GM23248 (cell line): ENCODE measurements at regions not wholly inside any gene's neighbourhood (a gene's known extent, or its start where the extent isn't known, plus 50 kb on each side); places are given as distances from the start of the nearest gene placed in this dataset.

Experiments
- DNase-seq: peaks from one replicate; pipeline ENCODE4 v3.0.0-alpha.2; 2015
- H2AFZ ChIP-seq: fragments of 200-600 bp; sonication (generic); 2 replicates; pipeline ENCODE4 v1.6.1; 2016; ENCODE audit warnings: antibody characterized with exemption
- H3F3A ChIP-seq: fragments of 200-600 bp; sonication (generic); 2 replicates; pipeline ENCODE4 v1.6.1; 2016; ENCODE audit warnings: mild to moderate bottlenecking, antibody characterized with exemption, mixed run types; ENCODE audit not compliant: insufficient read depth
- H3K27ac ChIP-seq: fragments of 200-600 bp; sonication (generic); 2 replicates; pipeline ENCODE4 v1.5.1; 2016; ENCODE audit warnings: mild to moderate bottlenecking
- H3K27me3 ChIP-seq: fragments of 200-600 bp; sonication (generic); replicated peaks from 2 replicates; pipeline ENCODE4 v1.6.1; 2016; ENCODE audit warnings: mild to moderate bottlenecking; ENCODE audit not compliant: insufficient read depth
- H3K36me3 ChIP-seq: fragments of 200-600 bp; sonication (generic); 2 replicates; pipeline ENCODE4 v1.6.1; 2016; ENCODE audit warnings: low read depth, mild to moderate bottlenecking
- H3K4me1 ChIP-seq: fragments of 200-600 bp; sonication (generic); 2 replicates; pipeline ENCODE4 v1.6.1; 2016; ENCODE audit warnings: mild to moderate bottlenecking; ENCODE audit not compliant: insufficient read depth
- H3K4me2 ChIP-seq: fragments of 200-600 bp; sonication (generic); one replicate; pipeline ENCODE4 v1.6.1; 2016; ENCODE audit warnings: mild to moderate bottlenecking; ENCODE audit not compliant: unreplicated experiment
- H3K4me3 ChIP-seq: fragments of 200-600 bp; sonication (generic); 2 replicates; pipeline ENCODE4 v1.5.1; 2016; ENCODE audit warnings: mild to moderate bottlenecking
- H3K79me2 ChIP-seq: fragments of 200-600 bp; sonication (generic); 2 replicates; pipeline ENCODE4 v1.6.1; 2016; ENCODE audit warnings: mild to moderate bottlenecking; ENCODE audit not compliant: insufficient read depth
- H3K9ac ChIP-seq: fragments of 200-600 bp; sonication (generic); 2 replicates; pipeline ENCODE4 v1.6.1; 2016; ENCODE audit warnings: mild to moderate bottlenecking
- H3K9me2 ChIP-seq: fragments of 200-600 bp; sonication (generic); 2 replicates; pipeline ENCODE4 v1.6.1; 2016; ENCODE audit warnings: mixed run types, mild to moderate bottlenecking, moderate library complexity; ENCODE audit not compliant: insufficient read depth
- H3K9me3 ChIP-seq: fragments of 200-600 bp; sonication (generic); one replicate; pipeline ENCODE4 v1.6.1; 2017; ENCODE audit warnings: low read depth
- H4K20me1 ChIP-seq: fragments of 200-600 bp; sonication (generic); 2 replicates; pipeline ENCODE4 v1.6.0; 2016; ENCODE audit not compliant: insufficient read depth
- EZH2 ChIP-seq: fragments of 200-600 bp; sonication (generic); IDR thresholded peaks from 2 replicates; pipeline ENCODE4 v1.6.1; 2018; ENCODE audit warnings: antibody characterized with exemption, mild to moderate bottlenecking; ENCODE audit not compliant: insufficient read depth, poor library complexity, severe bottlenecking
- EZH2phosphoT487 ChIP-seq: fragments of 200-600 bp; sonication (generic); IDR thresholded peaks from 2 replicates; pipeline ENCODE4 v1.6.1; 2018; ENCODE audit warnings: antibody characterized with exemption, moderate library complexity, mild to moderate bottlenecking, low read depth; ENCODE audit not compliant: insufficient read depth
- WGBS, 2 experiments: methylation state at CpG; one replicate each; pipeline ENCODE4 v1.1.6; 2015 to 2017; ENCODE audit warnings: low lambda C conversion rate in 2 of 2, low coverage in 1 of 2; ENCODE audit errors: missing lambda C conversion rate in 2 of 2; 5-methylcytosine and 5-hydroxymethylcytosine counted together
- in situ Hi-C: fragments of 300-500 bp; cut with MboI; formaldehyde crosslinking; loops from 2 replicates; pipeline ENCODE4 v1.15.0; 2020

DNA sequence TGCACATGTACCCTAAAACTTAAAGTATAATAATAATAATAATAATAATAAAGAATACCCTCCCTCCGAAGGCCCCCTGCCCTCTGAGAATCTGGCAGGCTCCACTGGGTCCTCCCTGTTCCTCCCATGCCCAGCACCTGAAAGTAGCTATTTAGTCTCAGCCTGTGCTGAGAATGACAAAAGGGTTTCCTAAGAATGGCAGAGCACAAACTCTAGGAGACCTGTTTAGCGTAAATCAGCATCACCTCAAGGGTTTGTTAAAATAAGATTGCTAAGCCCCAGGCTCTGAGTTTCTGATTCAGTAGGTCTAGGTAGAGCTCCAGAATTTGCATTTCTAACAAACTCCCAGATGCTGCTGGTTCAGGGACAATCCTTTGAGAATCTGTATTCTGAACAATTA, 606.8 kb upstream of the CDH11 start:
- in situ Hi-C loops, result no loop called here
- Histone ChIP-seq H2AFZ (no peak overlapping the region), H3K4me3 (no peak overlapping the region), H3K9ac (no peak overlapping the region), H3K4me1 (peaks cover 12% of the 10 kb centered on the region), H3K9me2 (no peaks in the 10 kb centered on the region), H3K27ac (no peak overlapping the region), H3K27me3 (no peaks in the 10 kb centered on the region), H3K36me3 (no peaks in the 10 kb centered on the region), H3F3A (0 out of 2 replicates have a peak, but pooled peaks cover 6% of the 10 kb centered on the region), H3K9me3 (no peaks in the 10 kb centered on the region), H3K79me2 (no peaks in the 10 kb centered on the region), H4K20me1 (no peaks in the 10 kb centered on the region), H3K4me2 (no peak overlapping the region)
- no peak for DNase-seq
- 55 to 58% methylated on average over 2 of the region's 2 CpGs for WGBS, 2 experiments
- TF ChIP-seq EZH2, result no peak
- TF ChIP-seq EZH2phosphoT487, result no peak

DNA sequence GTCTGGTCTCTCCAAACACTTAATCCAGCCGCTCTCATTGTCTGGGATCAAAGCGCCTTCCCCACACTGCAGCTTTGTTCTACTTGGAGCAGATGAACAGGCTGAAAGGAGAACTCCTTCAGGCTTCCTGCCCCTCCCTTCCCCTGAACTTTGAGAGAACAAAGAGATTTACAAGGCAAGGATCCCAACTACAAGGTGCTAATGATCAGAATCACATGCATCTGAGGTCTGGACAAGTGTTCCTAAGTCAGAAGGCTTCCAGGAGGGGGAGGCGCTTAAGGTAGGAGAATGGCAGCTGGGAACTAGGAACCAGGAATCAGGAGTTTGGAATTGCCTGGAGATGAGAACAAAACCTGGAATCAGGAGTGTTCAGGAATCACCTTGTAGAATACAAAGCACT, 606.3 kb upstream of the CDH11 start:
- Histone ChIP-seq H3K4me2 (no peak overlapping the region), H3K27me3 (no peaks in the 10 kb centered on the region), H3K9ac (no peak overlapping the region), H4K20me1 (no peaks in the 10 kb centered on the region), H3K9me2 (no peaks in the 10 kb centered on the region), H3K79me2 (no peaks in the 10 kb centered on the region), H3F3A (0 out of 2 replicates have a peak, but pooled peaks cover 6% of the 10 kb centered on the region), H3K27ac (no peak overlapping the region), H2AFZ (no peak overlapping the region), H3K4me3 (no peak overlapping the region), H3K4me1 (peaks cover 12% of the 10 kb centered on the region), H3K36me3 (no peaks in the 10 kb centered on the region), H3K9me3 (no peaks in the 10 kb centered on the region)
- no peak for DNase-seq
- in situ Hi-C loops, result no loop called here
- TF ChIP-seq EZH2phosphoT487 (no peak), EZH2 (no peak)
- WGBS, 2 experiments, result 59 to 72% methylated on average over 3 of the region's 3 CpGs

GRCh38 chr16:65727534-65728137, 605.8 kb upstream of the CDH11 start:
- no peak for DNase-seq
- 69 to 71% methylated on average over 8 of the region's 8 CpGs for WGBS, 2 experiments
- H2AFZ ChIP-seq, result no peak overlapping the region
- TF ChIP-seq EZH2 (no peak), EZH2phosphoT487 (no peak)
- no peaks in the 10 kb centered on the region for H3K9me2 ChIP-seq
- no peak overlapping the region for H3K4me3 ChIP-seq
- H3K79me2 ChIP-seq, result no peaks in the 10 kb centered on the region
- H3K4me2 ChIP-seq, result no peak overlapping the region
- no peaks in the 10 kb centered on the region for H3K27me3 ChIP-seq
- 0 out of 2 replicates have a peak, but pooled peaks cover 6% of the 10 kb centered on the region for H3F3A ChIP-seq
- peaks cover 12% of the 10 kb centered on the region for H3K4me1 ChIP-seq
- H3K9me3 ChIP-seq, result no peaks in the 10 kb centered on the region
- no peak overlapping the region for H3K27ac ChIP-seq
- no peak overlapping the region for H3K9ac ChIP-seq
- in situ Hi-C loops, result no loop called here
- H4K20me1 ChIP-seq, result no peaks in the 10 kb centered on the region
- H3K36me3 ChIP-seq, result no peaks in the 10 kb centered on the region

GRCh38 chr16:65725156-65725845, 603.4 kb upstream of the CDH11 start:
- Histone ChIP-seq H3F3A (0 out of 2 replicates have a peak, but pooled peaks cover 6% of the 10 kb centered on the region), H3K4me1 (peaks cover 7% of the 10 kb centered on the region), H3K27ac (no peak overlapping the region), H2AFZ (no peak overlapping the region), H3K9ac (no peak overlapping the region), H3K4me2 (peak overlapping the region; percentile 7), H3K4me3 (no peak overlapping the region), H3K9me3 (no peaks in the 10 kb centered on the region), H3K9me2 (no peaks in the 10 kb centered on the region), H3K36me3 (no peaks in the 10 kb centered on the region), H3K79me2 (no peaks in the 10 kb centered on the region), H4K20me1 (no peaks in the 10 kb centered on the region), H3K27me3 (no peaks in the 10 kb centered on the region)
- DNase-seq, result peak; percentile 28
- no peak for TF ChIP-seq EZH2phosphoT487
- no peak for TF ChIP-seq EZH2
- 44 to 52% methylated on average over 5 of the region's 5 CpGs for WGBS, 2 experiments
- in situ Hi-C loops, result no loop called here
